A549 (cell line): ENCODE measurements at regions not wholly inside any gene's neighbourhood (a gene's known extent, or its start where the extent isn't known, plus 50 kb on each side); places are given as distances from the start of the nearest gene placed in this dataset.

Experiments used
- CEBPB ChIP-seq, 2 experiments: fragments of >200 bp in 1 of 2; sonication (Bioruptor Twin) in 1 of 2; formaldehyde crosslinking in 1 of 2; IDR thresholded peaks; 2 replicates each; pipeline ENCODE4 v1.6.1; 2012 to 2016
- EHMT2 ChIP-seq: fragments of 200-600 bp; sonication (generic); IDR thresholded peaks from 2 replicates; pipeline ENCODE4 v1.6.1; 2016; ENCODE audit warnings: antibody characterized with exemption, low read depth, mild to moderate bottlenecking, moderate library complexity
- EP300 ChIP-seq, 2 experiments: fragments of >200 bp; sonication (Bioruptor Twin); formaldehyde crosslinking; IDR thresholded peaks; 2 replicates in 1 of 2; 3 replicates in 1 of 2; pipeline ENCODE4 v1.6.1; 2016 to 2017
- RAD21 ChIP-seq, 2 experiments: fragments of >200 bp in 1 of 2; sonication (Bioruptor Twin) in 1 of 2; formaldehyde crosslinking in 1 of 2; IDR thresholded peaks in 1 of 2; conservative IDR thresholded peaks in 1 of 2; 2 replicates in 1 of 2; 3 replicates in 1 of 2; pipeline ENCODE4 v1.6.1; 2012 to 2018; ENCODE audit warnings: inconsistent platforms in 1 of 2

DNA sequence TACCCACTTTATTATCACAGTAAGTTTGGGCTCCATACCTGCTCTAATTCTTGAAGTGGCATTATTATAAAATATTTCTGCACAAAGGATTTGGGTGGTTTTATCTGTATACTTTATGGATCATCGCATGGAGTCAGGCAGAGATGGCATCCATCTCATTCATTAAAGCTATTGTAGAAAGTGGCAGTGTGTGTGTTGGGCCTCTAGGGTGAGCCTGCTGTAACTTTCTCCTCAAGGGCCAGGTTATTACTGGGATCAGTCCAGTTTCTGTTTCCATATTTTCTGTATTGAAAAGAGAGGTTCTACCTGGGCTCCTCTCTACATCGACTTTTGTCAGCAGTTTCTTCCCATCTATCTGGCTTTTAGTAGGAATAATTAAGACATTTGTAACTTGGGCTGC is 511.1 kb downstream of the MMUT start:
- no peak for TF ChIP-seq RAD21 (conservative IDR thresholded peaks at IDR 0.05 in 1 of 2, IDR thresholded peaks at IDR 0.05 in 1 of 2)
- no peak for TF ChIP-seq EHMT2
- no peak for TF ChIP-seq CEBPB (IDR thresholded peaks at IDR 0.05)
- TF ChIP-seq EP300 (IDR thresholded peaks at IDR 0.05), result no peak
